ENCODE measurements at regions not wholly inside any gene's neighbourhood (a gene's known extent, or its start where the extent isn't known, plus 50 kb on each side); places are given as distances from the start of the nearest gene placed in this dataset.

DNA sequence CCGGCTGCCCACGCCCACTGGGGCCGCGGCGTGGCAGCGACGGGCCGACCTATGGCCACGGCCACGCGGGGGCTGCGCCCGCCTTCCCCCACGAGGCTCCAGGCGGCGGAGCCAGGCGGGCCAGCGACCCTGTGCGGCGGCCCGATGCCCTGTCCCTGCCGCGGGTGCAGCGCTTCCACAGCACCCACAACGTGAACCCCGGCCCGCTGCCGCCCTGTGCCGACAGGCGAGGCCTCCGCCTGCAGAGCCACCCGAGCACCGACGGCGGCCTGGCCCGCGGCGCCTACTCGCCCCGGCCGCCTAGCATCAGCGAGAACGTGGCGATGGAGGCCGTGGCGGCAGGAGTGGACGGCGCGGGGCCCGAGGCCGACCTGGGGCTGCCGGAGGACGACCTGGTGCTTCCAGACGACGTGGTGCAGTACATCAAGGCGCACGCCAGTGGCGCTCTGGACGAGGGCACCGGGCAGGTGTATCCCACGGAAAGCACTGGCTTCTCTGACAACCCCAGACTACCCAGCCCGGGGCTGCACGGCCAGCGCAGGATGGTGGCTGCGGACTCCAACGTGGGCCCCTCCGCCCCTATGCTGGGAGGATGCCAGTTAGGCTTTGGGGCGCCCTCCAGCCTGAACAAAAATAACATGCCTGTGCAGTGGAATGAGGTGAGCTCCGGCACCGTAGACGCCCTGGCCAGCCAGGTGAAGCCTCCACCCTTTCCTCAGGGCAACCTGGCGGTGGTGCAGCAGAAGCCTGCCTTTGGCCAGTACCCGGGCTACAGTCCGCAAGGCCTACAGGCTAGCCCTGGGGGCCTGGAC, 253.2 kb downstream of the GLI2 start:
- H3K4me1 Mint-ChIP-seq = peaks cover under 1% of the 10 kb centered on the region
- no peak overlapping the region for H3K27ac Mint-ChIP-seq
- H3K36me3 Mint-ChIP-seq (ENCODE audit: low read depth) = peaks cover 64% of the 10 kb centered on the region
- TF ChIP-seq, protein P1, sequence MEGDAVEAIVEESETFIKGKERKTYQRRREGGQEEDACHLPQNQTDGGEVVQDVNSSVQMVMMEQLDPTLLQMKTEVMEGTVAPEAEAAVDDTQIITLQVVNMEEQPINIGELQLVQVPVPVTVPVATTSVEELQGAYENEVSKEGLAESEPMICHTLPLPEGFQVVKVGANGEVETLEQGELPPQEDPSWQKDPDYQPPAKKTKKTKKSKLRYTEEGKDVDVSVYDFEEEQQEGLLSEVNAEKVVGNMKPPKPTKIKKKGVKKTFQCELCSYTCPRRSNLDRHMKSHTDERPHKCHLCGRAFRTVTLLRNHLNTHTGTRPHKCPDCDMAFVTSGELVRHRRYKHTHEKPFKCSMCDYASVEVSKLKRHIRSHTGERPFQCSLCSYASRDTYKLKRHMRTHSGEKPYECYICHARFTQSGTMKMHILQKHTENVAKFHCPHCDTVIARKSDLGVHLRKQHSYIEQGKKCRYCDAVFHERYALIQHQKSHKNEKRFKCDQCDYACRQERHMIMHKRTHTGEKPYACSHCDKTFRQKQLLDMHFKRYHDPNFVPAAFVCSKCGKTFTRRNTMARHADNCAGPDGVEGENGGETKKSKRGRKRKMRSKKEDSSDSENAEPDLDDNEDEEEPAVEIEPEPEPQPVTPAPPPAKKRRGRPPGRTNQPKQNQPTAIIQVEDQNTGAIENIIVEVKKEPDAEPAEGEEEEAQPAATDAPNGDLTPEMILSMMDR (IDR thresholded peaks at IDR 0.05; ENCODE audit: unreplicated experiment in 3 of 3) = no peak
- no peak overlapping the region for H3K4me3 Mint-ChIP-seq
- peaks cover 6% of the 10 kb centered on the region for H3K27me3 Mint-ChIP-seq (ENCODE audit: low read depth)
- H3K9me3 Mint-ChIP-seq = no peaks in the 10 kb centered on the region

GRCh38 chr2:120989512-120990441, 254.1 kb downstream of the GLI2 start:
- Mint-ChIP-seq H3K4me1 (no peaks in the 10 kb centered on the region), H3K9me3 (no peaks in the 10 kb centered on the region), H3K27me3 (ENCODE audit: low read depth) (peaks cover 3% of the 10 kb centered on the region), H3K36me3 (ENCODE audit: low read depth) (peaks cover 58% of the 10 kb centered on the region), H3K27ac (no peak overlapping the region), H3K4me3 (no peak overlapping the region)
- TF ChIP-seq, protein P1 (IDR thresholded peaks at IDR 0.05; ENCODE audit: unreplicated experiment in 3 of 3) = no peak

GRCh38 chr2:120990451-120990871, 254.8 kb downstream of the GLI2 start:
- Mint-ChIP-seq H3K9me3 (no peaks in the 10 kb centered on the region), H3K27ac (no peak overlapping the region)

DNA sequence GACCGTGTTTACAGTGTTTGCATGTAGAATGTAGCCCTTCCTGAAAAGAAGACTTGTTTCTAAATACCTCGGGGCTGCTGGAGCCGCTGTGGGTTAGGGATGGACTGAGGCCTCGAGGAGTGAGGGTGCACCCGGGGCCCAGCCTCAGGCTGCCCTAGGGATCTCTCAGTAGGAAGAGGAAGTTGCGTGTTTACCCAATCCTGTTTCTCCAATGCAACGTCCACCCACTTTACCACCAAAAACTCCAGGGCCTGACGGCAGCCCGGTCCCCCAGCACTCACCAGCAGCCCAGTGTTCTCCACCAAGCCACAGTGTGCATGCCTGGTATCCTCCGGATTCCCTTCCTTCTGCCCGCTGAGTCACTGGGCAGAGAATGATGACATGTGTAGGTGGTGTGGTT, 255.8 kb downstream of the GLI2 start:
- H3K36me3 Mint-ChIP-seq (ENCODE audit: low read depth) = peaks cover 53% of the 10 kb centered on the region
- peaks cover 3% of the 10 kb centered on the region for H3K27me3 Mint-ChIP-seq (ENCODE audit: low read depth)
- no peaks in the 10 kb centered on the region for H3K4me1 Mint-ChIP-seq
- H3K4me3 Mint-ChIP-seq = no peak overlapping the region
- H3K27ac Mint-ChIP-seq = no peak overlapping the region
- TF ChIP-seq, protein P1 (IDR thresholded peaks at IDR 0.05; ENCODE audit: unreplicated experiment in 3 of 3) = no peak
- no peaks in the 10 kb centered on the region for H3K9me3 Mint-ChIP-seq

More at GRCh38 chr2:120990451-120990871, 254.8 kb downstream of the GLI2 start:
- TF ChIP-seq, protein P1 (IDR thresholded peaks at IDR 0.05; ENCODE audit: unreplicated experiment in 3 of 3) = no peak
- H3K27me3 Mint-ChIP-seq (ENCODE audit: low read depth) = peaks cover 3% of the 10 kb centered on the region
- no peaks in the 10 kb centered on the region for H3K4me1 Mint-ChIP-seq
- peaks cover 57% of the 10 kb centered on the region for H3K36me3 Mint-ChIP-seq (ENCODE audit: low read depth)
- H3K4me3 Mint-ChIP-seq = no peak overlapping the region

GRCh38 chr2:120992791-120993555, 257.3 kb downstream of the GLI2 start:
- Mint-ChIP-seq H3K27me3 (ENCODE audit: low read depth) (peaks cover 3% of the 10 kb centered on the region), H3K36me3 (ENCODE audit: low read depth) (peaks cover 38% of the 10 kb centered on the region), H3K9me3 (no peaks in the 10 kb centered on the region), H3K27ac (no peak overlapping the region), H3K4me1 (no peaks in the 10 kb centered on the region), H3K4me3 (no peak overlapping the region)
- TF ChIP-seq, protein P1 (IDR thresholded peaks at IDR 0.05; ENCODE audit: unreplicated experiment in 3 of 3) = no peak

Measured in nephron (organoid).